ENCODE measurements at regions not wholly inside any gene's neighbourhood (a gene's known extent, or its start where the extent isn't known, plus 50 kb on each side); places are given as distances from the start of the nearest gene placed in this dataset.

DNA sequence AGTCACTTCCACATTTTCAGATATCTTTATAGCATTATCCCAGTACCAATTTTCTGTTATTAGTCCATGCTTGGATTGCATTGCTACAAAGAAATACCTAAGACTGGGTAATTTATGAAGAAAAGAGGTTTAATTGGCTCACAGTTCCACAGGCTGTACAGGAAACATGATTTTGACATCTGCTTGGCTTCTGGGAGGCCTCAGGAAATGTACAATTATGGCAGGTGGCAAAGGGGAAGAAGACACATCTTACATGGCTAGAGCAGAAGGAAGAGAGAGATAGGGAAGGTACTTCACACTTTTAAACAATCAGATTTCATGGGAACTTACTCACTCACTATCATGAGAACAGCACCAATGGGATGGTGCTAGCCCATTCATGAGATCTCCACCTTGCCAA is 172.3 kb upstream of the GPR149 start:
- no peaks in the 10 kb centered on the region for H3K4me1 Mint-ChIP-seq (ENCODE audit: low read depth)
- no peak overlapping the region for H3K4me3 Mint-ChIP-seq (ENCODE audit: unreplicated experiment)
- no peaks in the 10 kb centered on the region for H3K9me3 Mint-ChIP-seq (ENCODE audit: low read depth)
- no peak overlapping the region for H3K27ac Mint-ChIP-seq (ENCODE audit: unreplicated experiment)
- H3K27me3 Mint-ChIP-seq (ENCODE audit: low read depth): peaks cover 4% of the 10 kb centered on the region
- TF ChIP-seq, protein P1, sequence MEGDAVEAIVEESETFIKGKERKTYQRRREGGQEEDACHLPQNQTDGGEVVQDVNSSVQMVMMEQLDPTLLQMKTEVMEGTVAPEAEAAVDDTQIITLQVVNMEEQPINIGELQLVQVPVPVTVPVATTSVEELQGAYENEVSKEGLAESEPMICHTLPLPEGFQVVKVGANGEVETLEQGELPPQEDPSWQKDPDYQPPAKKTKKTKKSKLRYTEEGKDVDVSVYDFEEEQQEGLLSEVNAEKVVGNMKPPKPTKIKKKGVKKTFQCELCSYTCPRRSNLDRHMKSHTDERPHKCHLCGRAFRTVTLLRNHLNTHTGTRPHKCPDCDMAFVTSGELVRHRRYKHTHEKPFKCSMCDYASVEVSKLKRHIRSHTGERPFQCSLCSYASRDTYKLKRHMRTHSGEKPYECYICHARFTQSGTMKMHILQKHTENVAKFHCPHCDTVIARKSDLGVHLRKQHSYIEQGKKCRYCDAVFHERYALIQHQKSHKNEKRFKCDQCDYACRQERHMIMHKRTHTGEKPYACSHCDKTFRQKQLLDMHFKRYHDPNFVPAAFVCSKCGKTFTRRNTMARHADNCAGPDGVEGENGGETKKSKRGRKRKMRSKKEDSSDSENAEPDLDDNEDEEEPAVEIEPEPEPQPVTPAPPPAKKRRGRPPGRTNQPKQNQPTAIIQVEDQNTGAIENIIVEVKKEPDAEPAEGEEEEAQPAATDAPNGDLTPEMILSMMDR (IDR thresholded peaks at IDR 0.05): no peak
- no peak for DNase-seq (ENCODE audit: low spot score)
- H3K36me3 Mint-ChIP-seq (ENCODE audit: low read depth): no peaks in the 10 kb centered on the region

DNA sequence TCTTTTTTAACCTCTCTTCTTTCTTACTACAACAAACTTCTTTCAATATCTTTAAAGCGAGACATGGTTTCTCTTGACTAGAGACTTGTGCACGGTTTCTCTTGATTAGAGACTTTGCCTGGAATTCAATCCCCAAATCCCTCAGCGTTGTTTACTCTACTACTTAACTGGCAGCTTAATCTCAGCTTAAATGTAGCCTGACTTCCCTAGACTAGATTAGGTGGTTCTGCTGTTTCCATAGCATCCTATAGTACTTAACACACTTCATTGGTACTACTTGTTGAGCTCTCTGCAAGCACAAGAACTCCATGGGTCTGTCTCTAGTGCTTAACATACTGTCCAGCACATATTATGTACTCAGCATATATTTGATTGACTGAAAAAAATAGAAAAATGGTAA is 168.2 kb upstream of the GPR149 start:
- Mint-ChIP-seq H3K36me3 (ENCODE audit: low read depth) (no peaks in the 10 kb centered on the region), H3K27ac (ENCODE audit: unreplicated experiment) (no peak overlapping the region), H3K4me3 (ENCODE audit: unreplicated experiment) (no peak overlapping the region), H3K27me3 (ENCODE audit: low read depth) (peaks cover 2% of the 10 kb centered on the region), H3K4me1 (ENCODE audit: low read depth) (no peaks in the 10 kb centered on the region), H3K9me3 (ENCODE audit: low read depth) (peaks cover 3% of the 10 kb centered on the region)
- DNase-seq (ENCODE audit: low spot score): no peak
- TF ChIP-seq, protein P1 (IDR thresholded peaks at IDR 0.05): no peak

DNA sequence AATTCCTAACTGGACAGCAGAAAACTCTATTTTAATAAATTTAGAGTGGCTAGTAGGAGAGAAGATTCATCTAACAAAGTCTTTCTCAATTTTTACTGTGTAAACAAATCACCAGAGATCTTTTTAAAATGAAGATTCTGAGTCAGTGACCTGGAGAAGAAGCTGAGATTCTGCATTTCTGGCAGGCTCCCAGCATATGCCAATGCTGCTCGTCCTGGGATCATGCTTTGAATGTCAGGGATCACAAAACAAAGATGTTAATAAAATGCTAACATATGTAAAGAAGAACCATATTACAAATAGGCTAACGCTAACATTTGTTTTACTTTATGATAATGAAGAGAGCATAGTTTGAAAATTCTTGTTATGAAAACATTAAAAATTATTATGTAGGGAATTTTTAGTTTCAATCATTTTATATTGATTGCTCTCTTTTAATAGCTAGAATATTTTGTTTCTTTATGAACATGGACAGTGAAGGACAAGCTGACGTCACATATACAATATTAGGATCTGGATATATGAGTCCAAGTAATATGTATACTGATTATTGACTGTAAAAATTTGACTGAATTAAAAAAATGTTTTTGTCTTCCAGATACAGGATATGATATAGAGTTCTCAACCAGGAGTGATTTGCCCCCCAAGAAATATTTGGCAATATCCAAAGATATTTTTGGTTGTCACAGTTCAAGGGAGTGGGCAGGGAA is 160.8 kb upstream of the GPR149 start:
- Mint-ChIP-seq H3K27ac (ENCODE audit: unreplicated experiment) (no peak overlapping the region), H3K9me3 (ENCODE audit: low read depth) (peaks cover 3% of the 10 kb centered on the region), H3K4me1 (ENCODE audit: low read depth) (no peaks in the 10 kb centered on the region), H3K27me3 (ENCODE audit: low read depth) (peaks cover 2% of the 10 kb centered on the region), H3K4me3 (ENCODE audit: unreplicated experiment) (no peak overlapping the region), H3K36me3 (ENCODE audit: low read depth) (no peaks in the 10 kb centered on the region)
- DNase-seq (ENCODE audit: low spot score): no peak
- TF ChIP-seq, protein P1 (IDR thresholded peaks at IDR 0.05): no peak

DNA sequence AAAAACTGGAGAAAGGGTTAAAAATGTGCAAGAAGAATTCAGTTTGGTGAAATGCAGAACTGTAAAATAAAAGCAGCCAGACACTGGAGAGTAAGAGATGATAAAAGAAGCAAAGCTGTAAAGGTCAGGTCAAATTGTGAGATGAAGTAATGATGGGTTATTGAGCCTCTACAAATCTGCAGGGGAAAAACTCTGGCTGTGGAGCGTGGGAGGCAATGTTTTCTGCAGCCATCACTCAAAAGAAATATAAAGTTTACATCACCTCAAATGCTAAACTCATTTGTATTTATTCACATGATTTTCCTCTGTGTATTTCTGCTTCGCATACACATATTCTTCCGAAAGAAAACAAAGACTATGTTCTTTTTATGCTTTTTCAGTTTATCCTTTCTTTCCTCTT is 158.8 kb upstream of the GPR149 start:
- DNase-seq (ENCODE audit: low spot score): no peak
- Mint-ChIP-seq H3K9me3 (ENCODE audit: low read depth) (no peaks in the 10 kb centered on the region), H3K27me3 (ENCODE audit: low read depth) (peaks cover 2% of the 10 kb centered on the region), H3K4me1 (ENCODE audit: low read depth) (no peaks in the 10 kb centered on the region), H3K36me3 (ENCODE audit: low read depth) (no peaks in the 10 kb centered on the region), H3K4me3 (ENCODE audit: unreplicated experiment) (no peak overlapping the region), H3K27ac (ENCODE audit: unreplicated experiment) (no peak overlapping the region)
- TF ChIP-seq, protein P1 (IDR thresholded peaks at IDR 0.05): no peak

DNA sequence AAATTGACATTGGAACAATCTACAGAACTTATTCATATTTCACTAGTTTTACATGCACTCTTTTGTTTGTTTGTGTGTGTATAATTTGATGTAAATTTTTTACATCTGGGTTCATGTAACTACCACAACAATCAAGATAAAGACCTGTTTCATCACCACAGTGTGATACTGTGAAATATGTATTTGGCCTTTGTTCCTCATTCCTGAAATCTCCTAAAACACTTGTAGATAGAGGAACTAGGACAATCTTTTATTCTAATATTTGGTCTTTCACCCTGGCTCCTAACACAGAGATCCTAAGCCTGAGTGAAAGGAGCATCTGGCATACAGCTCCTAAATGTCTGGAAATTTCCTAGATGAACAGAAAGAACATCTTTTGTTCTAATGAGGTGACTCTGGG is 155.0 kb upstream of the GPR149 start:
- H3K36me3 Mint-ChIP-seq (ENCODE audit: low read depth): no peaks in the 10 kb centered on the region
- TF ChIP-seq, protein P1 (IDR thresholded peaks at IDR 0.05): no peak
- no peaks in the 10 kb centered on the region for H3K9me3 Mint-ChIP-seq (ENCODE audit: low read depth)
- no peak for DNase-seq (ENCODE audit: low spot score)
- H3K27ac Mint-ChIP-seq (ENCODE audit: unreplicated experiment): no peak overlapping the region
- no peaks in the 10 kb centered on the region for H3K27me3 Mint-ChIP-seq (ENCODE audit: low read depth)
- no peak overlapping the region for H3K4me3 Mint-ChIP-seq (ENCODE audit: unreplicated experiment)
- H3K4me1 Mint-ChIP-seq (ENCODE audit: low read depth): no peaks in the 10 kb centered on the region
